CD14-positive monocyte (primary cell): ENCODE measurements at regions not wholly inside any gene's neighbourhood (a gene's known extent, or its start where the extent isn't known, plus 50 kb on each side); places are given as distances from the start of the nearest gene placed in this dataset.
A peak's percentile ranks its signal among the peaks of the same experiment; 100 is the strongest.

ENCODE experiments used
- DNase-seq, 3 donors: peaks; one replicate each; pipeline ENCODE4 v3.0.0-alpha.2; 2011 to 2022
- H2AFZ ChIP-seq: 2 replicates; pipeline ENCODE4 v1.6.0; 2012; ENCODE audit warnings: mild to moderate bottlenecking, low read depth, low read length, inconsistent platforms; ENCODE audit not compliant: insufficient read depth, poor library complexity, severe bottlenecking
- H3K27ac ChIP-seq, 2 donors: 1 replicate in 1 of 2; 2 replicates in 1 of 2; pipeline ENCODE4 v1.5.1; 2012 to 2013; ENCODE audit warnings: low read length in 2 of 2, control low read depth in 1 of 2, inconsistent platforms in 1 of 2, low read depth in 1 of 2, mild to moderate bottlenecking in 1 of 2
- H3K27me3 ChIP-seq, 2 donors: one replicate each; pipeline versions ENCODE4 v1.6.0 to v1.6.1; 2011 to 2013; ENCODE audit warnings: low read length in 2 of 2; ENCODE audit not compliant: control insufficient read depth in 2 of 2, insufficient read depth in 2 of 2
- H3K36me3 ChIP-seq, 2 donors: replicated peaks in 1 of 2; 1 replicate in 1 of 2; 2 replicates in 1 of 2; pipeline versions ENCODE4 v1.5.1 to v1.6.1; 2012 to 2013; ENCODE audit warnings: low read length in 2 of 2, control low read depth in 1 of 2, inconsistent platforms in 1 of 2, mild to moderate bottlenecking in 1 of 2; ENCODE audit not compliant: insufficient read depth in 2 of 2, control insufficient read depth in 1 of 2
- H3K4me1 ChIP-seq, 2 donors: 1 replicate in 1 of 2; 2 replicates in 1 of 2; pipeline versions ENCODE4 v1.5.1 to v1.6.1; 2012 to 2013; ENCODE audit warnings: low read length in 2 of 2, control low read depth in 1 of 2, inconsistent platforms in 1 of 2, mild to moderate bottlenecking in 1 of 2, moderate library complexity in 1 of 2; ENCODE audit not compliant: insufficient read depth in 2 of 2, control insufficient read depth in 1 of 2
- H3K4me2 ChIP-seq: replicated peaks from 2 replicates; pipeline ENCODE3; 2012; ENCODE audit warnings: low read length, moderate library complexity, mild to moderate bottlenecking; ENCODE audit not compliant: poor library complexity, severe bottlenecking; ENCODE audit errors: extremely low read depth
- H3K4me3 ChIP-seq, 3 experiments: fragments of 200-600 bp in 1 of 3; sonication (generic) in 1 of 3; replicated peaks in 1 of 3; 1 replicate in 2 of 3; 2 replicates in 1 of 3; pipeline ENCODE4 v1.5.1; 2011 to 2013; ENCODE audit warnings: low read length in 3 of 3, mild to moderate bottlenecking in 3 of 3, control low read depth in 2 of 3, low read depth in 2 of 3, inconsistent platforms in 1 of 3, moderate library complexity in 1 of 3
- H3K79me2 ChIP-seq: 2 replicates; pipeline ENCODE4 v1.6.0; 2012; ENCODE audit warnings: mild to moderate bottlenecking, control low read depth, inconsistent platforms, low read length, moderate library complexity; ENCODE audit not compliant: insufficient read depth
- H3K9ac ChIP-seq: 2 replicates; pipeline ENCODE4 v1.6.0; 2017; ENCODE audit warnings: low read length, mild to moderate bottlenecking; ENCODE audit not compliant: insufficient read depth, poor library complexity, severe bottlenecking
- H3K9me3 ChIP-seq, 2 donors: replicated peaks in 1 of 2; 1 replicate in 1 of 2; 2 replicates in 1 of 2; pipeline versions ENCODE4 v1.5.1 to v1.6.1; 2012 to 2013; ENCODE audit warnings: low read length in 2 of 2, control low read depth in 1 of 2; ENCODE audit not compliant: control insufficient read depth in 1 of 2, insufficient read depth in 1 of 2
- H4K20me1 ChIP-seq: 2 replicates; pipeline ENCODE4 v1.6.0; 2012; ENCODE audit warnings: mild to moderate bottlenecking, low read length, control low read depth, moderate library complexity; ENCODE audit not compliant: insufficient read depth
- H3K27ac Mint-ChIP-seq, 7 donors: one replicate each; pipeline ENCODE4 v1.8.0; 2020; ENCODE audit warnings: mild to moderate bottlenecking in 7 of 7, mixed read lengths in 7 of 7, moderate library complexity in 6 of 7, inconsistent platforms in 2 of 7
- H3K27me3 Mint-ChIP-seq, 3 donors: one replicate each; pipeline ENCODE4 v1.8.0; 2021 to 2022; ENCODE audit warnings: low read depth in 3 of 3, mild to moderate bottlenecking in 3 of 3, mixed read lengths in 3 of 3, moderate library complexity in 3 of 3, inconsistent platforms in 1 of 3
- H3K36me3 Mint-ChIP-seq, 2 donors: one replicate each; pipeline ENCODE4 v1.8.0; 2020; ENCODE audit warnings: mixed read lengths in 2 of 2, inconsistent platforms in 1 of 2, mild to moderate bottlenecking in 1 of 2
- H3K4me1 Mint-ChIP-seq: one replicate; pipeline ENCODE4 v1.8.0; 2020; ENCODE audit warnings: mild to moderate bottlenecking, mixed read lengths
- H3K4me3 Mint-ChIP-seq, 2 donors: one replicate each; pipeline ENCODE4 v1.8.0; 2020; ENCODE audit warnings: mild to moderate bottlenecking in 2 of 2, mixed read lengths in 2 of 2, moderate library complexity in 1 of 2
- H3K9me3 Mint-ChIP-seq, 7 donors: one replicate each; pipeline ENCODE4 v1.8.0; 2020 to 2022; ENCODE audit warnings: mixed read lengths in 7 of 7, mild to moderate bottlenecking in 6 of 7, moderate library complexity in 6 of 7, inconsistent platforms in 2 of 7
- WGBS: methylation state at CpG from one replicate; pipeline ENCODE4 v1.1.5; 2013; ENCODE audit warnings: missing lambda C conversion rate; ENCODE audit not compliant: insufficient coverage; 5-methylcytosine and 5-hydroxymethylcytosine counted together
- intact Hi-C, 2 donors: fragments of 100-400 bp; cut with micrococcal nuclease; formaldehyde crosslinking; loops; one replicate each; pipeline versions ENCODE4 v1.15.0 to v1.15.1; 2023
- TF ChIP-seq, protein P1 (sequence below): fragments of 200-600 bp; IDR thresholded peaks from one replicate; pipeline ENCODE4 v1.8.0; 2022; ENCODE audit warnings: antibody characterized with exemption, mild to moderate bottlenecking

DNA sequence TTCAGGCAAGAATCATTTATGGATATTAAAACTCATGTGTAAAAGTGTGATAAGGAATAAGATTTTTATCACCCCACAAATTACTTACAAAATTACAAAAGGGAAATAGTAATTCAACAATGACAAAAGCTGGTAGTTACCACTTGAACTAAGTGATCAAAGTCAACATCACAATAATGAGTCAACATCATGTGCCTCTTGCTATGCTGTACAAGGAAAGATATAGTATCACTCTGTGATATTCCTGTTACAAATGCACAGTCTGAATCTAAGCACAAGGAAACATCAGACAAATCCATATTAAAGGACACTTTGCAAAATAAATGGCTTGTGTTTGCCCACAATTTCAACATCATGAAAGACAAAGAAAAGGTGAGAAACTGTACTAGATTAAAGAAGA, 90.5 kb upstream of the PLCL2 start:
- no peaks in the 10 kb centered on the region for H3K27me3 Mint-ChIP-seq
- Histone ChIP-seq H3K4me1 (peaks cover 36 to 46% of the 10 kb centered on the region in 2 donors), H3K4me2 (no peak overlapping the region), H2AFZ (no peak overlapping the region), H4K20me1 (no peaks in the 10 kb centered on the region), H3K9ac (no peak overlapping the region), H3K27ac (no peak overlapping the region), H3K27me3 (no peaks in the 10 kb centered on the region), H3K9me3 (no peaks in the 10 kb centered on the region), H3K4me3 (no peak overlapping the region), H3K79me2 (no peaks in the 10 kb centered on the region), H3K36me3 (no peaks in the 10 kb centered on the region)
- H3K4me1 Mint-ChIP-seq: peaks cover 51% of the 10 kb centered on the region
- H3K9me3 Mint-ChIP-seq: peaks cover 0 to 4% (median 0%) of the 10 kb centered on the region in 7 donors
- intact Hi-C loops: no loop called here
- no peaks in the 10 kb centered on the region for H3K36me3 Mint-ChIP-seq
- TF ChIP-seq, protein P1, sequence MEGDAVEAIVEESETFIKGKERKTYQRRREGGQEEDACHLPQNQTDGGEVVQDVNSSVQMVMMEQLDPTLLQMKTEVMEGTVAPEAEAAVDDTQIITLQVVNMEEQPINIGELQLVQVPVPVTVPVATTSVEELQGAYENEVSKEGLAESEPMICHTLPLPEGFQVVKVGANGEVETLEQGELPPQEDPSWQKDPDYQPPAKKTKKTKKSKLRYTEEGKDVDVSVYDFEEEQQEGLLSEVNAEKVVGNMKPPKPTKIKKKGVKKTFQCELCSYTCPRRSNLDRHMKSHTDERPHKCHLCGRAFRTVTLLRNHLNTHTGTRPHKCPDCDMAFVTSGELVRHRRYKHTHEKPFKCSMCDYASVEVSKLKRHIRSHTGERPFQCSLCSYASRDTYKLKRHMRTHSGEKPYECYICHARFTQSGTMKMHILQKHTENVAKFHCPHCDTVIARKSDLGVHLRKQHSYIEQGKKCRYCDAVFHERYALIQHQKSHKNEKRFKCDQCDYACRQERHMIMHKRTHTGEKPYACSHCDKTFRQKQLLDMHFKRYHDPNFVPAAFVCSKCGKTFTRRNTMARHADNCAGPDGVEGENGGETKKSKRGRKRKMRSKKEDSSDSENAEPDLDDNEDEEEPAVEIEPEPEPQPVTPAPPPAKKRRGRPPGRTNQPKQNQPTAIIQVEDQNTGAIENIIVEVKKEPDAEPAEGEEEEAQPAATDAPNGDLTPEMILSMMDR: no peak
- DNase-seq: peak in 1 of 3 donors; percentile 60
- H3K27ac Mint-ChIP-seq: no peak overlapping the region
- H3K4me3 Mint-ChIP-seq: no peak overlapping the region

DNA sequence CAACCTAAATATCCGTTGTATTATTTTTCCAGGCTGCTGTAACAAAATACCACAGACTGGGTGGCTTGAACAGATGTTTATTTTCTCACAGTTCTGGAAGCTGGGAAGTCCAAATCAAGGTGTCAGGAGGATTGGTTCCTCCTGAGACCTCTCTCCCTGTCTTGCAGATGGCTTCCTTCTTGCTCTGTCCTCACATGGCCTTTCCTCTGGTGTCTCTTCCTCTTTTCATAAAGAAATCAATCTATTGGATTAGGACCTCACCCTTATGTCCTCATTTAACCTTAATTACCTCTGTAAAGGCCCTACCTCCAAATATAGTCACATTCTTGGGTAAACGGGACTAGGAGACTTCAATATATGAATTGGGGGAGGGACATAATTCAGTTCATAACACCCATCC, 89.2 kb upstream of the PLCL2 start:
- no peak overlapping the region for H3K27ac ChIP-seq
- H3K9me3 ChIP-seq: no peaks in the 10 kb centered on the region
- TF ChIP-seq, protein P1: no peak
- H3K27me3 ChIP-seq: no peaks in the 10 kb centered on the region
- DNase-seq: peak in 2 of 3 donors; percentile 34 to 55
- no peaks in the 10 kb centered on the region for H3K79me2 ChIP-seq
- H2AFZ ChIP-seq: no peak overlapping the region
- no peak overlapping the region for H3K4me3 ChIP-seq
- Mint-ChIP-seq H3K4me1 (peaks cover 56% of the 10 kb centered on the region), H3K27ac (no peak overlapping the region), H3K9me3 (peaks cover 0 to 4% (median 0%) of the 10 kb centered on the region in 7 donors), H3K36me3 (no peaks in the 10 kb centered on the region), H3K4me3 (no peak overlapping the region), H3K27me3 (no peaks in the 10 kb centered on the region)
- no peaks in the 10 kb centered on the region for H3K36me3 ChIP-seq
- peaks cover 44 to 55% of the 10 kb centered on the region in 2 donors for H3K4me1 ChIP-seq
- no CpG with 5 or more reads among the region's 2 CpGs for WGBS
- H3K4me2 ChIP-seq: no peak overlapping the region
- no peak overlapping the region for H3K9ac ChIP-seq
- intact Hi-C loops: no loop called here
- H4K20me1 ChIP-seq: no peaks in the 10 kb centered on the region
